ENCODE measurements at regions not wholly inside any gene's neighbourhood (a gene's known extent, or its start where the extent isn't known, plus 50 kb on each side); places are given as distances from the start of the nearest gene placed in this dataset.

- no peak overlapping the region for H3K27ac ChIP-seq
- TF ChIP-seq, protein P1, sequence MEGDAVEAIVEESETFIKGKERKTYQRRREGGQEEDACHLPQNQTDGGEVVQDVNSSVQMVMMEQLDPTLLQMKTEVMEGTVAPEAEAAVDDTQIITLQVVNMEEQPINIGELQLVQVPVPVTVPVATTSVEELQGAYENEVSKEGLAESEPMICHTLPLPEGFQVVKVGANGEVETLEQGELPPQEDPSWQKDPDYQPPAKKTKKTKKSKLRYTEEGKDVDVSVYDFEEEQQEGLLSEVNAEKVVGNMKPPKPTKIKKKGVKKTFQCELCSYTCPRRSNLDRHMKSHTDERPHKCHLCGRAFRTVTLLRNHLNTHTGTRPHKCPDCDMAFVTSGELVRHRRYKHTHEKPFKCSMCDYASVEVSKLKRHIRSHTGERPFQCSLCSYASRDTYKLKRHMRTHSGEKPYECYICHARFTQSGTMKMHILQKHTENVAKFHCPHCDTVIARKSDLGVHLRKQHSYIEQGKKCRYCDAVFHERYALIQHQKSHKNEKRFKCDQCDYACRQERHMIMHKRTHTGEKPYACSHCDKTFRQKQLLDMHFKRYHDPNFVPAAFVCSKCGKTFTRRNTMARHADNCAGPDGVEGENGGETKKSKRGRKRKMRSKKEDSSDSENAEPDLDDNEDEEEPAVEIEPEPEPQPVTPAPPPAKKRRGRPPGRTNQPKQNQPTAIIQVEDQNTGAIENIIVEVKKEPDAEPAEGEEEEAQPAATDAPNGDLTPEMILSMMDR (conservative IDR thresholded peaks at IDR 0.05): no peak
These were observed 57.3 kb downstream of the EVX1 start for GRCh38 chr7:27299861-27300260.

DNA sequence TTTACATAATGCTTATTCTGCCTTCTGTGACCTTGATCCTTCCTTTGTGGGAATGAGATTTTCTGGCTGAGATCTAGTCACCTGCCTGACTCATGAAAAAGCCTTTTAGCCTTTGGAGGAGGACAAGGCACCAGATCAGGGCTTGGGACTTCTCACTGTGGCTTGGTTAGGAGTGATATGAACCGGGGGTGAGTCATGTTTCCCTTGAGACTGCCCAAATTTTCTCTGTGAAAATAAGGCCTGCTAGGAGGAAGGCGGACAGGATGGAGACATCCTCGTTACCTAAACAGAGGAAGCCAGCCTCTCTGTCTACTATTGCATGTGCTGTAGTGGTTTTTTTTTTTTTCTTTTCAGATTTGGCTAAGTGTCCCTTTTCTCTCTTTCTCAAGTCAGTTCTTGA lies 57.8 kb downstream of the EVX1 start:
- TF ChIP-seq, protein P1 (conservative IDR thresholded peaks at IDR 0.05): no peak
- H3K27ac ChIP-seq: no peak overlapping the region

- TF ChIP-seq, protein P1 (conservative IDR thresholded peaks at IDR 0.05): no peak
- no peak overlapping the region for H3K27ac ChIP-seq
These were observed 60.0 kb downstream of the EVX1 start for GRCh38 chr7:27302590-27302989.

- TF ChIP-seq, protein P1 (conservative IDR thresholded peaks at IDR 0.05): no peak
These were observed 60.4 kb downstream of the EVX1 start for GRCh38 chr7:27303026-27303425.

DNA sequence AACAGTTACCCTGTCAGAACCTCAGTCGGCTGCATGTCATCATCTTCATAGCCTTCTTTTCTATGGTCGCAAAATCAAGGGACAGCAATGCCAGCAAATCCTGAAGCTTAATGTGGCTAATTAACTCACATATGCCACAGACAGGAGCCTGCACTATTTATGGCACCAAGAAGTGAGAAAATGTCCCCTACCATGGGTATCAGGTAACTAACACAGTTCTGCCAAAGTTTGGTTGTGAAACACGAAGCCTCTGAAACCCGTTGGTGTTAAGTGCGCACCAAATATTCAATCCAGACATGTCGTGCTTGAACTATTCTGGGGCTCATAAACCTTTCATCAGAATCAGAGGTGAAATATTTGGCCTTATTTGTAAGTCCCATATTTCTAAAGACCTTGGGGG lies 63.3 kb downstream of the EVX1 start:
- TF ChIP-seq, protein P1 (conservative IDR thresholded peaks at IDR 0.05): no peak
- no peak overlapping the region for H3K27ac ChIP-seq

More at GRCh38 chr7:27303026-27303425, 60.4 kb downstream of the EVX1 start:
- H3K27ac ChIP-seq: no peak overlapping the region

DNA sequence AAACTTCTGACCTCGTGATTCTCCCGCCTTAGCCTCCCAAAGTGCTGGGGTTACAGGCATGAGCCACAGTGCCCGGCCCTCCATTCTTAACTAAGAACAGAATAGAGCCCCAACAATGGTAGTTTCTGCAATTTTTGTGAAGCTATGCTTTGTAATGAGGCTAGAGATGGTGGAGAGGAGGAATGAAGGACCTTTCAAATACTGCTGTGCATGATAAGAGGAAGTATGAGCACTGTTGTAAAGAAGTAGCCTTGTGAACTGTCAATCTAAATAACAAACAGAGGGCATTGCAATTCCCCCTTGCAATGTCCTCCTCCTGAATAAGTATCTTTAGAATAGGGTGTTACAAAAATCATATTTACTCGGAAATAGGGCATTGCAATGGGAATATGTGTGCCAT lies 70.2 kb downstream of the EVX1 start:
- TF ChIP-seq, protein P1 (conservative IDR thresholded peaks at IDR 0.05): no peak

GRCh38 chr7:27314111-27314510 lies 71.5 kb downstream of the EVX1 start:
- H3K27ac ChIP-seq: peak overlapping the region; percentile 93

More for the DNA sequence above, 70.2 kb downstream of the EVX1 start:
- H3K27ac ChIP-seq: peak overlapping the region; percentile 93

More at GRCh38 chr7:27314111-27314510, 71.5 kb downstream of the EVX1 start:
- TF ChIP-seq, protein P1 (conservative IDR thresholded peaks at IDR 0.05): no peak
